ENCODE measurements at regions not wholly inside any gene's neighbourhood (a gene's known extent, or its start where the extent isn't known, plus 50 kb on each side); places are given as distances from the start of the nearest gene placed in this dataset.
A peak's percentile ranks its signal among the peaks of the same experiment; 100 is the strongest.

- TF ChIP-seq IRF1 (CRISPR knock-in tag; IDR thresholded peaks at IDR 0.05; ENCODE audit: borderline replicate concordance) (no peak), RBFOX2 (IDR thresholded peaks at IDR 0.05; ENCODE audit: low read depth, low read length) (no peak)
Measured at GRCh38 chr12:124208489-124208888, 86.4 kb upstream of the RFLNA start (continued).

- 2% methylated on average over 4 of the region's 4 CpGs for WGBS (ENCODE audit: insufficient coverage, low coverage, missing lambda C conversion rate)
- H3K9me1 ChIP-seq (ENCODE audit: control insufficient read depth, insufficient read depth, low read length): no peaks in the 10 kb centered on the region
- H4K20me1 ChIP-seq (replicated peaks; ENCODE audit: control insufficient read depth, insufficient read depth, low read length): no peaks in the 10 kb centered on the region
- in situ Hi-C loops (cut with MboI) (no loop called here), intact Hi-C loops (cut with micrococcal nuclease) (no loop called here)
- POLR2A ChIA-PET: no interaction called here
- no TSS peak for BruUV-seq (replicated peaks)
- no peak overlapping the region for H2AFZ ChIP-seq (ENCODE audit: low read depth, low read length)
- 0 out of 2 replicates have a peak, but pooled peaks cover 2% of the 10 kb centered on the region for H3K9me3 ChIP-seq (replicated peaks; ENCODE audit: control insufficient read depth, insufficient read depth, low read depth, low read length)
- DNase-seq (ENCODE audit: extremely low read depth in 1 of 4, low spot score in 3 of 4) (no peak), ATAC-seq (no peak), FAIRE-seq (peak; percentile 51)
- peaks cover 0 to 3% of the 10 kb centered on the region in 2 experiments; a peak in 1 of 5 replicates for H3K4me1 ChIP-seq (replicated peaks in 1 of 2; ENCODE audit: control insufficient read depth in 2 of 2, insufficient read depth in 2 of 2, low read length in 2 of 2)
- H3K4me3 ChIP-seq: no peak overlapping the region
- no peaks in the 10 kb centered on the region for H3K79me2 ChIP-seq (ENCODE audit: control insufficient read depth, insufficient read depth, low read length)
- CTCF ChIA-PET (ENCODE audit: low intra/inter-chr PET ratio): no interaction called here
- peaks cover 35 to 63% of the 10 kb centered on the region in 2 experiments for H3K27me3 ChIP-seq (ENCODE audit: control insufficient read depth in 2 of 2, insufficient read depth in 2 of 2, low read length in 2 of 2)
- no peak overlapping the region for H3K4me2 ChIP-seq (ENCODE audit: insufficient read depth, low read length)
- H3K9ac ChIP-seq (ENCODE audit: insufficient read depth in 1 of 2, low read depth in 2 of 2, low read length in 2 of 2): no peak overlapping the region
- no peak for TF ChIP-seq DEAF1 (CRISPR knock-in tag; IDR thresholded peaks at IDR 0.05)
- peak; percentile 92 for TF ChIP-seq ZNF12 (CRISPR knock-in tag; IDR thresholded peaks at IDR 0.05)
- no peak for TF ChIP-seq SOX6 (IDR thresholded peaks at IDR 0.05)
- TF ChIP-seq NFIX (CRISPR knock-in tag; IDR thresholded peaks at IDR 0.05; ENCODE audit: low read depth): no peak
- no peak for TF ChIP-seq ZNF431 (CRISPR knock-in tag; IDR thresholded peaks at IDR 0.05)
- no peak for TF ChIP-seq ZHX1 (conservative IDR thresholded peaks at IDR 0.05; ENCODE audit: low read length)
- TF ChIP-seq STAT6 (CRISPR knock-in tag; IDR thresholded peaks at IDR 0.05): no peak
- TF ChIP-seq SMARCC2 (IDR thresholded peaks at IDR 0.05; ENCODE audit: low read depth): no peak
- TF ChIP-seq RBM14 (IDR thresholded peaks at IDR 0.05; ENCODE audit: borderline replicate concordance, insufficient read depth, low read depth, low read length): no peak
- H3K27ac ChIP-seq (ENCODE audit: extremely low read depth, low read depth, low read length): no peak overlapping the region
- H3K36me3 ChIP-seq (ENCODE audit: control insufficient read depth, insufficient read depth, low read length): no peaks in the 10 kb centered on the region
Measured at GRCh38 chr12:124210991-124211577, 83.8 kb upstream of the RFLNA start.
